Astrocyte (in vitro differentiated cells and primary cell): ENCODE measurements at regions not wholly inside any gene's neighbourhood (a gene's known extent, or its start where the extent isn't known, plus 50 kb on each side); places are given as distances from the start of the nearest gene placed in this dataset.

ENCODE experiments used
- DNase-seq: peaks from one replicate; pipeline ENCODE4 v3.0.0-alpha.2; 2010; ENCODE audit warnings: low read depth
- FAIRE-seq: peaks from 2 replicates; lab custom pipeline; 2011; peaks lifted over from hg19 to GRCh38; lab: Jason Lieb, UNC
- H2AFZ ChIP-seq: 2 replicates; pipeline ENCODE4 v1.6.0; 2012; ENCODE audit warnings: low read depth, low read length, inconsistent platforms
- H3K27ac ChIP-seq: 2 replicates; pipeline ENCODE4 v1.5.1; 2011; ENCODE audit warnings: low read depth, low read length, inconsistent platforms
- H3K27me3 ChIP-seq: 2 replicates; pipeline ENCODE4 v1.6.0; 2011; ENCODE audit warnings: low read length, inconsistent platforms; ENCODE audit not compliant: insufficient read depth
- H3K36me3 ChIP-seq: 2 replicates; pipeline ENCODE4 v1.5.1; 2011; ENCODE audit warnings: low read length, inconsistent platforms; ENCODE audit not compliant: insufficient read depth
- H3K4me1 ChIP-seq: 2 replicates; pipeline ENCODE4 v1.5.1; 2011; ENCODE audit warnings: low read length, inconsistent platforms; ENCODE audit not compliant: insufficient read depth
- H3K4me2 ChIP-seq: 2 replicates; pipeline ENCODE4 v1.6.0; 2012; ENCODE audit warnings: low read length, inconsistent platforms
- H3K4me3 ChIP-seq: 2 replicates; pipeline ENCODE4 v1.5.1; 2011; ENCODE audit warnings: low read depth, mild to moderate bottlenecking, low read length, inconsistent platforms; ENCODE audit not compliant: insufficient read depth
- H3K79me2 ChIP-seq: 2 replicates; pipeline ENCODE4 v1.6.0; 2012; ENCODE audit warnings: mild to moderate bottlenecking, low read length, inconsistent platforms; ENCODE audit not compliant: insufficient read depth
- H3K9ac ChIP-seq: 2 replicates; pipeline ENCODE4 v1.6.0; 2012; ENCODE audit warnings: mild to moderate bottlenecking, low read length, inconsistent platforms
- H3K9me3 ChIP-seq: 2 replicates; pipeline ENCODE4 v1.5.1; 2012; ENCODE audit warnings: low read depth, mild to moderate bottlenecking, low read length, inconsistent platforms; ENCODE audit not compliant: insufficient read depth
- H4K20me1 ChIP-seq: 2 replicates; pipeline ENCODE4 v1.6.0; 2012; ENCODE audit warnings: low read length, inconsistent platforms; ENCODE audit not compliant: insufficient read depth
- H3K27ac Mint-ChIP-seq: one replicate; pipeline ENCODE4 v1.8.0; 2021; ENCODE audit warnings: mild to moderate bottlenecking, mixed read lengths; ENCODE audit not compliant: unreplicated experiment
- H3K27me3 Mint-ChIP-seq: one replicate; pipeline ENCODE4 v1.8.0; 2021; ENCODE audit warnings: low read depth, mixed read lengths; ENCODE audit not compliant: unreplicated experiment
- H3K36me3 Mint-ChIP-seq: one replicate; pipeline ENCODE4 v1.8.0; 2021; ENCODE audit warnings: low read depth, mixed read lengths; ENCODE audit not compliant: unreplicated experiment
- H3K4me1 Mint-ChIP-seq: one replicate; pipeline ENCODE4 v1.8.0; 2021; ENCODE audit warnings: low read depth, mixed read lengths; ENCODE audit not compliant: unreplicated experiment
- H3K4me3 Mint-ChIP-seq: one replicate; pipeline ENCODE4 v1.8.0; 2021; ENCODE audit warnings: mild to moderate bottlenecking, moderate library complexity, mixed read lengths; ENCODE audit not compliant: unreplicated experiment
- H3K9me3 Mint-ChIP-seq: one replicate; pipeline ENCODE4 v1.8.0; 2021; ENCODE audit warnings: mild to moderate bottlenecking, mixed read lengths; ENCODE audit not compliant: unreplicated experiment
- EZH2 ChIP-seq: IDR thresholded peaks from 2 replicates; pipeline ENCODE4 v1.6.1; 2012; ENCODE audit warnings: mild to moderate bottlenecking, low read length, inconsistent platforms; ENCODE audit not compliant: insufficient read depth
- TF ChIP-seq, protein P1 (sequence below): IDR thresholded peaks from 2 replicates; pipeline ENCODE4 v1.5.1; 2011; ENCODE audit warnings: low read depth, mild to moderate bottlenecking, inconsistent platforms, low read length, moderate library complexity; ENCODE audit not compliant: insufficient read depth

DNA sequence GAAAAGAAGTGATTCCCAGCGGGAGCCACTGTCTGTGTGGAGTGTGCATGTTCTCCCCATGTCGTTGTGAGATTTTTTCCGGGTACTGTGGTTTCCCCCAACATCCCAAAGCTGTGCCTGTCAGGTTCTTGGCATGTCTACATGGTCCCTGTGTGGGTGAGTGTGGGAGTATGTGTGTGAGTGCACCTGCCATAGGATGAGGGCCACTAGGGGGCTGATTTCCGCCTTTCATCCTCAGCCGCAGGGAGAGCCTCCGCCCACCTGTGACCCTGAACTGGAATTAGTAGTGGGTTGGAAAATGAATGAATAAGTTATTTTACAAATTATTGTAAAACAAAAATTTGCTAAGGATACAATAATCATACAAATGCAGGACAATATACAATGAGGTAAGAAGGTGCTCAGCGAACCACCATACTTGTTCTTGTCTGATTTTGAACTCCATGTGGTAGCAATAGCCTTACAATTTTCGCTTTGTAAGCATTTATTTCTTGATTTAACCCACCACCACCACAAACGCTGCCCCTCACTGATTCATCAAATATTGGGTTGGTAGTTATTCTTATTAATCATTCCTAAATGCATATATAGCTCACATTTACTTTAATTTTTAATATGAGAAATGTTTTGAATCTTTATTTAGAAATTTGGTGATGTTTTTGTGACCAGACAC is 641.2 kb upstream of the VSTM2A start:
- Histone ChIP-seq H3K4me2 (no peak overlapping the region), H3K36me3 (no peaks in the 10 kb centered on the region), H2AFZ (no peak overlapping the region), H3K79me2 (no peaks in the 10 kb centered on the region), H3K4me1 (no peaks in the 10 kb centered on the region), H3K27me3 (no peaks in the 10 kb centered on the region), H4K20me1 (no peaks in the 10 kb centered on the region), H3K4me3 (no peak overlapping the region), H3K9me3 (peaks cover 4% of the 10 kb centered on the region), H3K27ac (no peak overlapping the region), H3K9ac (no peak overlapping the region)
- H3K4me3 Mint-ChIP-seq: no peak overlapping the region
- H3K27ac Mint-ChIP-seq: no peak overlapping the region
- H3K36me3 Mint-ChIP-seq: no peaks in the 10 kb centered on the region
- no peak for TF ChIP-seq EZH2
- TF ChIP-seq, protein P1, sequence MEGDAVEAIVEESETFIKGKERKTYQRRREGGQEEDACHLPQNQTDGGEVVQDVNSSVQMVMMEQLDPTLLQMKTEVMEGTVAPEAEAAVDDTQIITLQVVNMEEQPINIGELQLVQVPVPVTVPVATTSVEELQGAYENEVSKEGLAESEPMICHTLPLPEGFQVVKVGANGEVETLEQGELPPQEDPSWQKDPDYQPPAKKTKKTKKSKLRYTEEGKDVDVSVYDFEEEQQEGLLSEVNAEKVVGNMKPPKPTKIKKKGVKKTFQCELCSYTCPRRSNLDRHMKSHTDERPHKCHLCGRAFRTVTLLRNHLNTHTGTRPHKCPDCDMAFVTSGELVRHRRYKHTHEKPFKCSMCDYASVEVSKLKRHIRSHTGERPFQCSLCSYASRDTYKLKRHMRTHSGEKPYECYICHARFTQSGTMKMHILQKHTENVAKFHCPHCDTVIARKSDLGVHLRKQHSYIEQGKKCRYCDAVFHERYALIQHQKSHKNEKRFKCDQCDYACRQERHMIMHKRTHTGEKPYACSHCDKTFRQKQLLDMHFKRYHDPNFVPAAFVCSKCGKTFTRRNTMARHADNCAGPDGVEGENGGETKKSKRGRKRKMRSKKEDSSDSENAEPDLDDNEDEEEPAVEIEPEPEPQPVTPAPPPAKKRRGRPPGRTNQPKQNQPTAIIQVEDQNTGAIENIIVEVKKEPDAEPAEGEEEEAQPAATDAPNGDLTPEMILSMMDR: no peak
- H3K4me1 Mint-ChIP-seq: no peaks in the 10 kb centered on the region
- no peak for FAIRE-seq
- peaks cover 1% of the 10 kb centered on the region for H3K9me3 Mint-ChIP-seq
- no peak for DNase-seq
- H3K27me3 Mint-ChIP-seq: no peaks in the 10 kb centered on the region

DNA sequence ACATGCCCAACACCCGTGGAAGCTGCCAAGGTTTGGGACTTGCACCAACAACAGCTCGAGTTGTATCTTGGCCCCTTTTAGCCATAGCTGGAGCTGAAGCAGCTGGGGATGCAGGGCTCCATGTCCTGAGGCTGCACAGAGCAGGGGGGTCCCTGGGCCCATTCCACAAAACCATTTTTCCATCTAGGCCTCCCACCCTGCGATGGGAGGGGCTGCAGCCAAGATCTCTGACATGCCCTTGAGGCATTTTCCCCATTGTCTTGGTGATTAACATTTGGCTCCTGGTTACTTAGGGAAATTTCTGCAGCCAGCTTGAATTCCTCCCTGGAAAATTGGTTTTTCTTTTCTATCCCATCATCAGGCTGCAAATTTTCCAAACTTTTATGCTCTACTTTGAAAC is 637.8 kb upstream of the VSTM2A start:
- peaks cover 8% of the 10 kb centered on the region for H3K9me3 ChIP-seq
- H3K27ac ChIP-seq: no peak overlapping the region
- Mint-ChIP-seq H3K36me3 (no peaks in the 10 kb centered on the region), H3K27me3 (peaks cover 3% of the 10 kb centered on the region), H3K27ac (no peak overlapping the region), H3K4me3 (no peak overlapping the region), H3K4me1 (no peaks in the 10 kb centered on the region), H3K9me3 (peaks cover 3% of the 10 kb centered on the region)
- H3K4me1 ChIP-seq: no peaks in the 10 kb centered on the region
- no peak overlapping the region for H3K4me2 ChIP-seq
- DNase-seq (no peak), FAIRE-seq (no peak)
- H3K27me3 ChIP-seq: no peaks in the 10 kb centered on the region
- H3K79me2 ChIP-seq: no peaks in the 10 kb centered on the region
- no peak for TF ChIP-seq EZH2
- TF ChIP-seq, protein P1: no peak
- no peaks in the 10 kb centered on the region for H4K20me1 ChIP-seq
- no peak overlapping the region for H3K9ac ChIP-seq
- H3K4me3 ChIP-seq: no peak overlapping the region
- H2AFZ ChIP-seq: no peak overlapping the region
- no peaks in the 10 kb centered on the region for H3K36me3 ChIP-seq

DNA sequence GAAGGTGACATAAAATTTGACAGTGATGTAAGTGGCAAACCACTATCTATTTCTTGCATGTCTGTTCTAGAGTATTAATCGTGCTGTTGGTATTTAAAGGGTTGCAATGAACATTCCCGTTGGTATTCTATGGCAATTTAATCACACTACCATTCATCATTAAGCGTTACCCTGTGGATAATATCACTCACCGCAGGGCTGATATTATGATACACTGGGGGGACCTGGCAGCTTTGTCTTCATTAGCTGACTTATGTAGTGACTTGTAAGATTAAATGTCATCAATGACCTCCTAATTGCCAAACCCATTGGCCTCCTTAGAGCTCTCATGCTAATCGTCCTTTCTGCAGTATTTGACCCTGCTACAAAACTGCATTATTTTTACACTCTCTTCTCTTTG is 624.5 kb upstream of the VSTM2A start:
- no peaks in the 10 kb centered on the region for H3K79me2 ChIP-seq
- H3K4me2 ChIP-seq: no peak overlapping the region
- no peak overlapping the region for H2AFZ ChIP-seq
- Mint-ChIP-seq H3K36me3 (no peaks in the 10 kb centered on the region), H3K4me3 (no peak overlapping the region), H3K27me3 (no peaks in the 10 kb centered on the region), H3K4me1 (no peaks in the 10 kb centered on the region), H3K9me3 (no peaks in the 10 kb centered on the region), H3K27ac (no peak overlapping the region)
- no peaks in the 10 kb centered on the region for H3K27me3 ChIP-seq
- no peaks in the 10 kb centered on the region for H3K4me1 ChIP-seq
- no peaks in the 10 kb centered on the region for H3K36me3 ChIP-seq
- no peak for DNase-seq
- no peaks in the 10 kb centered on the region for H4K20me1 ChIP-seq
- H3K9me3 ChIP-seq: no peaks in the 10 kb centered on the region
- FAIRE-seq: no peak
- H3K4me3 ChIP-seq: no peak overlapping the region
- TF ChIP-seq EZH2: no peak
- TF ChIP-seq, protein P1: no peak
- no peak overlapping the region for H3K9ac ChIP-seq
- no peak overlapping the region for H3K27ac ChIP-seq
